ENCODE measurements at regions not wholly inside any gene's neighbourhood (a gene's known extent, or its start where the extent isn't known, plus 50 kb on each side); places are given as distances from the start of the nearest gene placed in this dataset.

DNA sequence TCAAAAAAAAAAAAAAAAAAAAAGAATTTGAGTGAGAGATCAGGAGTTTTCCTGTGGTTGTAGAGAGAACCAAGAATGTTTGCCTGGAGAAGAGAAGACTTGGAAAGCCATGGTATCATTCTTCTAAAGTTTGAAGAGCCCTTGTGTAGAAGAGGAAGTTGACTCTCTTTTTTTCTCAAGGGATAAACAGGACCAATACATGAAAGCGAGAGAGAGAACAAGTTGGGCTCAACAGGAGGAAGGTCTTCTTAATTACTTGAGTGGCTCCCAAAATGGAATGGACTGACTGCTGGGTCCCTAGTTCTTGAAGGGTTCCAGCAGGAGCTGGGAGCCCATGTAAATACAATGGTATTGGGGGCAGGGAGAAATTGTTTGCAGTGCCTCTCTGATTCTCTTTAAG lies 173.3 kb upstream of the ADO start (continued):
- TF ChIP-seq, protein P1, sequence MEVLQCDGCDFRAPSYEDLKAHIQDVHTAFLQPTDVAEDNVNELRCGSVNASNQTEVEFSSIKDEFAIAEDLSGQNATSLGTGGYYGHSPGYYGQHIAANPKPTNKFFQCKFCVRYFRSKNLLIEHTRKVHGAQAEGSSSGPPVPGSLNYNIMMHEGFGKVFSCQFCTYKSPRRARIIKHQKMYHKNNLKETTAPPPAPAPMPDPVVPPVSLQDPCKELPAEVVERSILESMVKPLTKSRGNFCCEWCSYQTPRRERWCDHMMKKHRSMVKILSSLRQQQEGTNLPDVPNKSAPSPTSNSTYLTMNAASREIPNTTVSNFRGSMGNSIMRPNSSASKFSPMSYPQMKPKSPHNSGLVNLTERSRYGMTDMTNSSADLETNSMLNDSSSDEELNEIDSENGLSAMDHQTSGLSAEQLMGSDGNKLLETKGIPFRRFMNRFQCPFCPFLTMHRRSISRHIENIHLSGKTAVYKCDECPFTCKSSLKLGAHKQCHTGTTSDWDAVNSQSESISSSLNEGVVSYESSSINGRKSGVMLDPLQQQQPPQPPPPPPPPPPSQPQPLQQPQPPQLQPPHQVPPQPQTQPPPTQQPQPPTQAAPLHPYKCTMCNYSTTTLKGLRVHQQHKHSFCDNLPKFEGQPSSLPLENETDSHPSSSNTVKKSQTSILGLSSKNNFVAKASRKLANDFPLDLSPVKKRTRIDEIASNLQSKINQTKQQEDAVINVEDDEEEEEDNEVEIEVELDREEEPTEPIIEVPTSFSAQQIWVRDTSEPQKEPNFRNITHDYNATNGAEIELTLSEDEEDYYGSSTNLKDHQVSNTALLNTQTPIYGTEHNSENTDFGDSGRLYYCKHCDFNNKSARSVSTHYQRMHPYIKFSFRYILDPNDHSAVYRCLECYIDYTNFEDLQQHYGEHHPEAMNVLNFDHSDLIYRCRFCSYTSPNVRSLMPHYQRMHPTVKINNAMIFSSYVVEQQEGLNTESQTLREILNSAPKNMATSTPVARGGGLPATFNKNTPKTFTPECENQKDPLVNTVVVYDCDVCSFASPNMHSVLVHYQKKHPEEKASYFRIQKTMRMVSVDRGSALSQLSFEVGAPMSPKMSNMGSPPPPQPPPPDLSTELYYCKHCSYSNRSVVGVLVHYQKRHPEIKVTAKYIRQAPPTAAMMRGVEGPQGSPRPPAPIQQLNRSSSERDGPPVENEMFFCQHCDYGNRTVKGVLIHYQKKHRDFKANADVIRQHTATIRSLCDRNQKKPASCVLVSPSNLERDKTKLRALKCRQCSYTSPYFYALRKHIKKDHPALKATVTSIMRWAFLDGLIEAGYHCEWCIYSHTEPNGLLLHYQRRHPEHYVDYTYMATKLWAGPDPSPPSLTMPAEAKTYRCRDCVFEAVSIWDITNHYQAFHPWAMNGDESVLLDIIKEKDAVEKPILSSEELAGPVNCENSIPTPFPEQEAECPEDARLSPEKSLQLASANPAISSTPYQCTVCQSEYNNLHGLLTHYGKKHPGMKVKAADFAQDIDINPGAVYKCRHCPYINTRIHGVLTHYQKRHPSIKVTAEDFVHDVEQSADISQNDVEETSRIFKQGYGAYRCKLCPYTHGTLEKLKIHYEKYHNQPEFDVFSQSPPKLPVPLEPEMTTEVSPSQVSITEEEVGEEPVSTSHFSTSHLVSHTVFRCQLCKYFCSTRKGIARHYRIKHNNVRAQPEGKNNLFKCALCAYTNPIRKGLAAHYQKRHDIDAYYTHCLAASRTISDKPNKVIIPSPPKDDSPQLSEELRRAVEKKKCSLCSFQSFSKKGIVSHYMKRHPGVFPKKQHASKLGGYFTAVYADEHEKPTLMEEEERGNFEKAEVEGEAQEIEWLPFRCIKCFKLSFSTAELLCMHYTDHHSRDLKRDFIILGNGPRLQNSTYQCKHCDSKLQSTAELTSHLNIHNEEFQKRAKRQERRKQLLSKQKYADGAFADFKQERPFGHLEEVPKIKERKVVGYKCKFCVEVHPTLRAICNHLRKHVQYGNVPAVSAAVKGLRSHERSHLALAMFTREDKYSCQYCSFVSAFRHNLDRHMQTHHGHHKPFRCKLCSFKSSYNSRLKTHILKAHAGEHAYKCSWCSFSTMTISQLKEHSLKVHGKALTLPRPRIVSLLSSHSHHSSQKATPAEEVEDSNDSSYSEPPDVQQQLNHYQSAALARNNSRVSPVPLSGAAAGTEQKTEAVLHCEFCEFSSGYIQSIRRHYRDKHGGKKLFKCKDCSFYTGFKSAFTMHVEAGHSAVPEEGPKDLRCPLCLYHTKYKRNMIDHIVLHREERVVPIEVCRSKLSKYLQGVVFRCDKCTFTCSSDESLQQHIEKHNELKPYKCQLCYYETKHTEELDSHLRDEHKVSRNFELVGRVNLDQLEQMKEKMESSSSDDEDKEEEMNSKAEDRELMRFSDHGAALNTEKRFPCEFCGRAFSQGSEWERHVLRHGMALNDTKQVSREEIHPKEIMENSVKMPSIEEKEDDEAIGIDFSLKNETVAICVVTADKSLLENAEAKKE (CRISPR knock-in tag; IDR thresholded peaks at IDR 0.05), result no peak
- TF ChIP-seq, protein P2, sequence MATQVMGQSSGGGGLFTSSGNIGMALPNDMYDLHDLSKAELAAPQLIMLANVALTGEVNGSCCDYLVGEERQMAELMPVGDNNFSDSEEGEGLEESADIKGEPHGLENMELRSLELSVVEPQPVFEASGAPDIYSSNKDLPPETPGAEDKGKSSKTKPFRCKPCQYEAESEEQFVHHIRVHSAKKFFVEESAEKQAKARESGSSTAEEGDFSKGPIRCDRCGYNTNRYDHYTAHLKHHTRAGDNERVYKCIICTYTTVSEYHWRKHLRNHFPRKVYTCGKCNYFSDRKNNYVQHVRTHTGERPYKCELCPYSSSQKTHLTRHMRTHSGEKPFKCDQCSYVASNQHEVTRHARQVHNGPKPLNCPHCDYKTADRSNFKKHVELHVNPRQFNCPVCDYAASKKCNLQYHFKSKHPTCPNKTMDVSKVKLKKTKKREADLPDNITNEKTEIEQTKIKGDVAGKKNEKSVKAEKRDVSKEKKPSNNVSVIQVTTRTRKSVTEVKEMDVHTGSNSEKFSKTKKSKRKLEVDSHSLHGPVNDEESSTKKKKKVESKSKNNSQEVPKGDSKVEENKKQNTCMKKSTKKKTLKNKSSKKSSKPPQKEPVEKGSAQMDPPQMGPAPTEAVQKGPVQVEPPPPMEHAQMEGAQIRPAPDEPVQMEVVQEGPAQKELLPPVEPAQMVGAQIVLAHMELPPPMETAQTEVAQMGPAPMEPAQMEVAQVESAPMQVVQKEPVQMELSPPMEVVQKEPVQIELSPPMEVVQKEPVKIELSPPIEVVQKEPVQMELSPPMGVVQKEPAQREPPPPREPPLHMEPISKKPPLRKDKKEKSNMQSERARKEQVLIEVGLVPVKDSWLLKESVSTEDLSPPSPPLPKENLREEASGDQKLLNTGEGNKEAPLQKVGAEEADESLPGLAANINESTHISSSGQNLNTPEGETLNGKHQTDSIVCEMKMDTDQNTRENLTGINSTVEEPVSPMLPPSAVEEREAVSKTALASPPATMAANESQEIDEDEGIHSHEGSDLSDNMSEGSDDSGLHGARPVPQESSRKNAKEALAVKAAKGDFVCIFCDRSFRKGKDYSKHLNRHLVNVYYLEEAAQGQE (IDR thresholded peaks at IDR 0.05; ENCODE audit: unreplicated experiment), result no peak
- no peak for TF ChIP-seq POLR2AphosphoS5 (IDR thresholded peaks at IDR 0.05; ENCODE audit: low read depth)

DNA sequence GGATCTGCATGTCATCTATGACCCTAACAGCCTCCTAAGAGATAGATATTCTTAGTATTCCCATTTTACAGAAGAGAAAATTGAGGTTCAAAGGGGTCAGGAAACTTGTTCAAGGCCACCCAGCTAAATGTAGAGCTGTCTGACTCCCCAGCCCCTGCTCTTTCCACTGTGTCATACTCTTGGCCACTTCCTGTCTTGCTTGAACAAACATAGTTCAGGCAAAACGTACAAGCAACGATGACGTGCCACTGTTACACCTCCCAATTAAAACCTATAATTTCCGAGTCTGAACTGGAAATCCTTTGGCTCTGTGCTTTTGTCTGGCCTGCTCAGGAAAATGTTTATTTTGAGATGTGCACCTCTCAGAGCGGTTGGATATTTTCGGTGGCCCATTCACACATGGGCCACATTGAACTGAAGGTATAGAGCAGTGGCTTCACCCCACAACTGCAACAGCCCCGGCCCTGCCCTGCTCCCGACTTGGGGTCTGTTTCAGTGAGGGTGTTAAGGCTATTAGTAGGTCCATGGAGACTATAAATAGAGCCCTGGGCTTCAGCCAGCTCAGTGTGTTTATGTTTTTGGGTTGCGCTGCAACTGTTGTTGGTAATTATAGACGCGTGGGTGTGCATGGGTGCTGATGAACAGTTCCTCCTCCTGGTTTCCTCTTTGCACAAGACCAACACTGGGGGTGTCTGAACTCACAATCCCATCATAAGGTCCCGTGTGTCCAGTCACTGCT lies 172.3 kb upstream of the ADO start:
- no peaks in the 10 kb centered on the region for H3K27me3 Mint-ChIP-seq (ENCODE audit: insufficient read depth, low read depth, poor library complexity)
- Histone ChIP-seq H2AFZ (no peak overlapping the region), H3K27ac (ENCODE audit: low read depth) (no peak overlapping the region), H3K4me3 (no peak overlapping the region), H3K79me2 (replicated peaks; ENCODE audit: insufficient read depth) (no peaks in the 10 kb centered on the region), H3K9me2 (ENCODE audit: insufficient read depth) (0 out of 2 replicates have a peak, but pooled peaks cover 8% of the 10 kb centered on the region), H3K4me2 (no peak overlapping the region), H3K4me1 (ENCODE audit: insufficient read depth) (peaks cover 9% of the 10 kb centered on the region), H3K27me3 (ENCODE audit: insufficient read depth) (no peaks in the 10 kb centered on the region), H4K20me1 (replicated peaks; ENCODE audit: insufficient read depth) (no peaks in the 10 kb centered on the region), H3F3A (replicated peaks; ENCODE audit: low read depth) (no peaks in the 10 kb centered on the region), H3K36me3 (ENCODE audit: insufficient read depth) (no peaks in the 10 kb centered on the region)
- no peak overlapping the region for H3K27ac Mint-ChIP-seq
- H3K9me3 Mint-ChIP-seq, result peaks cover 3% of the 10 kb centered on the region; the same call in 2 of the 3 replicates
- DNase-seq (ENCODE audit: low spot score) (no peak), ATAC-seq (no peak)
- H3K4me1 Mint-ChIP-seq, result peaks cover 10% of the 10 kb centered on the region
- H3K36me3 Mint-ChIP-seq (ENCODE audit: low read depth), result peaks cover 3% of the 10 kb centered on the region; the same call in 1 of the 3 replicates
- no peak overlapping the region for H3K4me3 Mint-ChIP-seq
- TF ChIP-seq POLR2AphosphoS5 (IDR thresholded peaks at IDR 0.05; ENCODE audit: low read depth) (no peak), ZNF114 (CRISPR knock-in tag; IDR thresholded peaks at IDR 0.05) (no peak), EZH2phosphoT487 (IDR thresholded peaks at IDR 0.05; ENCODE audit: unreplicated experiment) (no peak), NANOG (IDR thresholded peaks at IDR 0.05; ENCODE audit: borderline replicate concordance) (no peak), CREB1 (CRISPR knock-in tag; IDR thresholded peaks at IDR 0.05; ENCODE audit: low read depth) (no peak)
- TF ChIP-seq, protein P3, sequence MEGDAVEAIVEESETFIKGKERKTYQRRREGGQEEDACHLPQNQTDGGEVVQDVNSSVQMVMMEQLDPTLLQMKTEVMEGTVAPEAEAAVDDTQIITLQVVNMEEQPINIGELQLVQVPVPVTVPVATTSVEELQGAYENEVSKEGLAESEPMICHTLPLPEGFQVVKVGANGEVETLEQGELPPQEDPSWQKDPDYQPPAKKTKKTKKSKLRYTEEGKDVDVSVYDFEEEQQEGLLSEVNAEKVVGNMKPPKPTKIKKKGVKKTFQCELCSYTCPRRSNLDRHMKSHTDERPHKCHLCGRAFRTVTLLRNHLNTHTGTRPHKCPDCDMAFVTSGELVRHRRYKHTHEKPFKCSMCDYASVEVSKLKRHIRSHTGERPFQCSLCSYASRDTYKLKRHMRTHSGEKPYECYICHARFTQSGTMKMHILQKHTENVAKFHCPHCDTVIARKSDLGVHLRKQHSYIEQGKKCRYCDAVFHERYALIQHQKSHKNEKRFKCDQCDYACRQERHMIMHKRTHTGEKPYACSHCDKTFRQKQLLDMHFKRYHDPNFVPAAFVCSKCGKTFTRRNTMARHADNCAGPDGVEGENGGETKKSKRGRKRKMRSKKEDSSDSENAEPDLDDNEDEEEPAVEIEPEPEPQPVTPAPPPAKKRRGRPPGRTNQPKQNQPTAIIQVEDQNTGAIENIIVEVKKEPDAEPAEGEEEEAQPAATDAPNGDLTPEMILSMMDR (conservative IDR thresholded peaks at IDR 0.05; ENCODE audit: low read depth in 2 of 2), result no peak
